ENCODE measurements at regions not wholly inside any gene's neighbourhood (a gene's known extent, or its start where the extent isn't known, plus 50 kb on each side); places are given as distances from the start of the nearest gene placed in this dataset.
"Not testable (repeated sequence)": the region's sequence is repeated elsewhere in the genome, so short reads cannot be mapped to it uniquely, and the experiment has no call there.

DNA sequence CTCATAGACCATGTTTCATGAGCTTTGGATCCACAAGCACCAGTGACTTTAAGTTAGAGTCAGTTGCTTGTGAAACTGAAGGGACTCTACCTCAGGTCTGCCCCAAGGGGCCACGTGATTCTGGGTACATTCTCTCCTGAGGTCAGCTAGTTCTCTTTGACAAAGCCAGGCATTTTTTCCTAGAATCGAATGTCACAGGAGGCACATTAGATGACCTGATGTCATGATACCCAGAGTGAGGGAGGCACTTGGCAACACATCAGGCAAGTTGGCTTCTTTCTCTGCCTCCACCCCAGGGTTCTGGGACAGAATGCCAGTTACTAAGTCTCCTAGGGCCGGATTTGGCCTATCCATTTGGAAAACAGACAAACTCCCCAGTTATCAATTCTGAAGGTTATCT lies 93.0 kb downstream of the APIP start:
- ChIA-PET CTCF (no interaction called here), POLR2A (no interaction called here)
- H3K9ac ChIP-seq, result no peak overlapping the region
- no peaks in the 10 kb centered on the region for H4K20me1 ChIP-seq (ENCODE audit: insufficient read depth)
- no peak overlapping the region for H3K4me2 ChIP-seq
- H3K4me1 ChIP-seq (ENCODE audit: control insufficient read depth in 1 of 2, insufficient read depth in 2 of 2, low read depth in 1 of 2, low read length in 1 of 2), result no peaks in the 10 kb centered on the region
- H3K9me3 ChIP-seq, result no peaks in the 10 kb centered on the region
- no peak overlapping the region for H2AFZ ChIP-seq (ENCODE audit: low read depth)
- no peak overlapping the region for H3K4me3 ChIP-seq (ENCODE audit: low read depth in 2 of 2, low read length in 1 of 2)
- no peaks in the 10 kb centered on the region for H3F3A ChIP-seq (replicated peaks; ENCODE audit: insufficient read depth)
- no peaks in the 10 kb centered on the region; the same call in 1 of the 2 replicates for H3K27me3 ChIP-seq (ENCODE audit: insufficient read depth)
- no peak for DNase-seq
- no peaks in the 10 kb centered on the region for H3K9me2 ChIP-seq
- no peak for TF ChIP-seq RXRA (IDR thresholded peaks at IDR 0.05; ENCODE audit: borderline replicate concordance, low read depth)
- no peak for TF ChIP-seq SIN3A (IDR thresholded peaks at IDR 0.05; ENCODE audit: borderline replicate concordance, low read depth, low read length)
- TF ChIP-seq, protein P1, sequence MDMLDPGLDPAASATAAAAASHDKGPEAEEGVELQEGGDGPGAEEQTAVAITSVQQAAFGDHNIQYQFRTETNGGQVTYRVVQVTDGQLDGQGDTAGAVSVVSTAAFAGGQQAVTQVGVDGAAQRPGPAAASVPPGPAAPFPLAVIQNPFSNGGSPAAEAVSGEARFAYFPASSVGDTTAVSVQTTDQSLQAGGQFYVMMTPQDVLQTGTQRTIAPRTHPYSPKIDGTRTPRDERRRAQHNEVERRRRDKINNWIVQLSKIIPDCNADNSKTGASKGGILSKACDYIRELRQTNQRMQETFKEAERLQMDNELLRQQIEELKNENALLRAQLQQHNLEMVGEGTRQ (IDR thresholded peaks at IDR 0.05; ENCODE audit: borderline replicate concordance, low read depth, low read length), result no peak
- TF ChIP-seq JUND (IDR thresholded peaks at IDR 0.05), result no peak
- no peak for TF ChIP-seq EZH2phosphoT487 (IDR thresholded peaks at IDR 0.05; ENCODE audit: borderline replicate concordance, low read depth)
- no peak for TF ChIP-seq SMC3 (IDR thresholded peaks at IDR 0.05; ENCODE audit: low read depth, low read length)
- TF ChIP-seq TCF12 (IDR thresholded peaks at IDR 0.05), result no peak
- TF ChIP-seq MXI1 (IDR thresholded peaks at IDR 0.05; ENCODE audit: low read depth, low read length), result no peak
- no peak for TF ChIP-seq YY1 (IDR thresholded peaks at IDR 0.05; ENCODE audit: low read depth)
- TF ChIP-seq EP300 (IDR thresholded peaks at IDR 0.05; ENCODE audit: borderline replicate concordance in 1 of 2, low read depth in 1 of 2, low read length in 1 of 2), result no peak
- no peak for TF ChIP-seq RAD21 (IDR thresholded peaks at IDR 0.05; ENCODE audit: low read length)
- TF ChIP-seq MEF2A (IDR thresholded peaks at IDR 0.05; ENCODE audit: borderline replicate concordance, low read depth), result no peak
- WGBS (ENCODE audit: low lambda C conversion rate), result 34% methylated on average over 2 of the region's 3 CpGs
- H3K27ac ChIP-seq (ENCODE audit: low read depth in 2 of 2, low read length in 1 of 2), result no peak overlapping the region
- no peaks in the 10 kb centered on the region for H3K36me3 ChIP-seq (replicated peaks in 1 of 2; ENCODE audit: control insufficient read depth in 1 of 2, insufficient read depth in 2 of 2, low read length in 1 of 2)
- H3K79me2 ChIP-seq (ENCODE audit: insufficient read depth), result no peaks in the 10 kb centered on the region

DNA sequence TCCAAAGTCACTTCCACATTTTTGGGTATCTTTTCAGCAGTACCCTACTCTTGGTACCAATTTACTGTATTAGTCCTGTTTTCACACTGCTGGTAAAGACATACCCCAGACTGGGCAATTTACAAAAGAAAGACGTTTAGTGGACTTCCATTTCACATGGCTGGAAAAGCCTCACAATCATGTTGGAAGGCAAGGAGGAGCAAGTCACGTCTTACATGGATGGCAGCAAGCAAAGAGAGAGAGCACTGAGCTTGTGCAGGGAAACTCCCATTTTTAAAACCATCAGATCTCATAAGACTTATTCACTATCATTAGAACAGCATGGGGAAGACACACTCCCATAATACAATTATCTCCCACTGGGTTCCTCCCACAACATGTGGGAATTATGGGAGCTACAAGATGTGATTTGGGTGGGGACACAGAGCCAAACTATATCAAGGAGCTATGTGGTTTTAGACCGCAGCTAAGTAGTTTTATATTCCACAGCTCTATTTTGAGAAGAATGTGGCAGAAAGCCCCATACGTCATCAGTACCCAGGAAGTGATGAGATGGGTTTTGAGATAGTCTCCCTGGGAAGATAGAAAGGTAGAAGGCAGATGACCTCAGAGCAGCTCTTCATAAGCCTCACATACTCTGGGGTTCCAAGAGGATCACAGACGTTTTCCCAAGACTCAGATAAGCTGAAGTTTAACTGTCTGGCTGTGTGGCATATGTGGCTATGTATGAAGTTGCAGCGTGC lies 96.3 kb downstream of the APIP start:
- no peak overlapping the region for H3K9ac ChIP-seq
- POLR2A ChIA-PET, result no interaction called here

DNA sequence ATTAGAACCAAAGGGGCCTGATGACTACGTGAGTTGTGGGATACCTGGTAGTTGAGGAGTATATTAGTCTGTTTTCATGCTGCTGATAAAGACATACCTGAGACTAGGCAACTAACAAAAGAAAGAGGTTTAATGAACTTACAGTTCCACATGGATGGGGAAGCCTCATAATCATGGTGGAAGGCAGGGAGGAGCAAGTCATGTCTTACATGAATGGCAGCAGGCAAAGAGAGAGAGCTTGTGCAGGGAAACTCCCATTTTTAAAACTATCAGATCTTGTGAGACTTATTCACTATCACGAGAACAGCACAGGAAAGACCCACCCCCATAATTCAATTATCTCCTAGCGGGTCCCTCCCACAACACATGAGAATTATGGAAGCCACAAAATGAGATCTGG lies 98.4 kb downstream of the APIP start:
- DNase-seq; H3K9ac ChIP-seq; H3K4me1 ChIP-seq (ENCODE audit: control insufficient read depth in 1 of 2, insufficient read depth in 2 of 2, low read depth in 1 of 2, low read length in 1 of 2); CTCF ChIA-PET; H3K9me3 ChIP-seq; H2AFZ ChIP-seq (ENCODE audit: low read depth); H3K9me2 ChIP-seq; H4K20me1 ChIP-seq (ENCODE audit: insufficient read depth); H3K27me3 ChIP-seq (ENCODE audit: insufficient read depth); H3K79me2 ChIP-seq (ENCODE audit: insufficient read depth); POLR2A ChIA-PET; H3K27ac ChIP-seq (ENCODE audit: low read depth in 2 of 2, low read length in 1 of 2); H3F3A ChIP-seq (replicated peaks; ENCODE audit: insufficient read depth); H3K4me3 ChIP-seq (ENCODE audit: low read depth in 2 of 2, low read length in 1 of 2); H3K4me2 ChIP-seq; H3K36me3 ChIP-seq (replicated peaks in 1 of 2; ENCODE audit: control insufficient read depth in 1 of 2, insufficient read depth in 2 of 2, low read length in 1 of 2): not testable (repeated sequence)
- 18% methylated on average over 3 of the region's 3 CpGs for WGBS (ENCODE audit: low lambda C conversion rate)

More for the DNA sequence above, 96.3 kb downstream of the APIP start:
- TF ChIP-seq TEAD4 (IDR thresholded peaks at IDR 0.05; ENCODE audit: borderline replicate concordance, insufficient read depth) (no peak), POLR2AphosphoS5 (IDR thresholded peaks at IDR 0.05; ENCODE audit: low read depth, low read length) (no peak), RFX5 (IDR thresholded peaks at IDR 0.05; ENCODE audit: low read length) (no peak), EZH2phosphoT487 (IDR thresholded peaks at IDR 0.05; ENCODE audit: borderline replicate concordance, low read depth) (no peak), RXRA (IDR thresholded peaks at IDR 0.05; ENCODE audit: borderline replicate concordance, low read depth) (no peak), NRF1 (IDR thresholded peaks at IDR 0.05; ENCODE audit: low read depth, low read length) (no peak), JUND (IDR thresholded peaks at IDR 0.05) (no peak)
- TF ChIP-seq, protein P2, sequence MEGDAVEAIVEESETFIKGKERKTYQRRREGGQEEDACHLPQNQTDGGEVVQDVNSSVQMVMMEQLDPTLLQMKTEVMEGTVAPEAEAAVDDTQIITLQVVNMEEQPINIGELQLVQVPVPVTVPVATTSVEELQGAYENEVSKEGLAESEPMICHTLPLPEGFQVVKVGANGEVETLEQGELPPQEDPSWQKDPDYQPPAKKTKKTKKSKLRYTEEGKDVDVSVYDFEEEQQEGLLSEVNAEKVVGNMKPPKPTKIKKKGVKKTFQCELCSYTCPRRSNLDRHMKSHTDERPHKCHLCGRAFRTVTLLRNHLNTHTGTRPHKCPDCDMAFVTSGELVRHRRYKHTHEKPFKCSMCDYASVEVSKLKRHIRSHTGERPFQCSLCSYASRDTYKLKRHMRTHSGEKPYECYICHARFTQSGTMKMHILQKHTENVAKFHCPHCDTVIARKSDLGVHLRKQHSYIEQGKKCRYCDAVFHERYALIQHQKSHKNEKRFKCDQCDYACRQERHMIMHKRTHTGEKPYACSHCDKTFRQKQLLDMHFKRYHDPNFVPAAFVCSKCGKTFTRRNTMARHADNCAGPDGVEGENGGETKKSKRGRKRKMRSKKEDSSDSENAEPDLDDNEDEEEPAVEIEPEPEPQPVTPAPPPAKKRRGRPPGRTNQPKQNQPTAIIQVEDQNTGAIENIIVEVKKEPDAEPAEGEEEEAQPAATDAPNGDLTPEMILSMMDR (IDR thresholded peaks at IDR 0.05), result no peak
- CTCF ChIA-PET, result interaction anchor here (0.8 kb wide), 1 partner anchor 20 kb away, joined by 3 read pairs; no protein-coding TSS in a partner anchor
- Histone ChIP-seq H3K4me2 (no peak overlapping the region), H3K4me1 (ENCODE audit: control insufficient read depth in 1 of 2, insufficient read depth in 2 of 2, low read depth in 1 of 2, low read length in 1 of 2) (no peaks in the 10 kb centered on the region), H3F3A (replicated peaks; ENCODE audit: insufficient read depth) (no peaks in the 10 kb centered on the region), H3K36me3 (replicated peaks in 1 of 2; ENCODE audit: control insufficient read depth in 1 of 2, insufficient read depth in 2 of 2, low read length in 1 of 2) (no peaks in the 10 kb centered on the region), H3K79me2 (ENCODE audit: insufficient read depth) (no peaks in the 10 kb centered on the region), H3K9me3 (no peaks in the 10 kb centered on the region), H3K27ac (ENCODE audit: low read depth in 2 of 2, low read length in 1 of 2) (no peak overlapping the region), H4K20me1 (ENCODE audit: insufficient read depth) (no peaks in the 10 kb centered on the region), H3K9me2 (no peaks in the 10 kb centered on the region), H3K27me3 (ENCODE audit: insufficient read depth) (no peaks in the 10 kb centered on the region; the same call in 1 of the 2 replicates), H2AFZ (ENCODE audit: low read depth) (no peak overlapping the region), H3K4me3 (ENCODE audit: low read depth in 2 of 2, low read length in 1 of 2) (no peak overlapping the region)
- no peak for DNase-seq
- WGBS (ENCODE audit: low lambda C conversion rate), result 24% methylated on average over 6 of the region's 6 CpGs
